Activated CD4-positive, alpha-beta T cell treated with anti-CD3 and anti-CD28 coated beads, Interleukin-2, amount 50 U/mL, for 4 hours (primary cell): ENCODE measurements at regions not wholly inside any gene's neighbourhood (a gene's known extent, or its start where the extent isn't known, plus 50 kb on each side); places are given as distances from the start of the nearest gene placed in this dataset.

ENCODE experiments used
- DNase-seq, 2 experiments: peaks; one replicate each; pipeline ENCODE4 v3.0.0-alpha.2; 2020

GRCh38 chr3:95408464-95408862, 1345.6 kb downstream of the NSUN3 start:
- DNase-seq: no peak

- DNase-seq: no peak
Observed at GRCh38 chr3:95418251-95418650, 1355.4 kb downstream of the NSUN3 start.

GRCh38 chr3:95424279-95424678, 1361.4 kb downstream of the NSUN3 start:
- no peak for DNase-seq

GRCh38 chr3:95434491-95434890, 1371.6 kb downstream of the NSUN3 start:
- DNase-seq: no peak

GRCh38 chr3:95437409-95437808, 1374.5 kb downstream of the NSUN3 start:
- no peak for DNase-seq

GRCh38 chr3:95438274-95438673, 1375.4 kb downstream of the NSUN3 start:
- DNase-seq: no peak

- DNase-seq: no peak
Observed at GRCh38 chr3:95442766-95443165, 1371.6 kb upstream of the EPHA6 start.

- no peak for DNase-seq
Observed at GRCh38 chr3:95449841-95450240, 1364.6 kb upstream of the EPHA6 start.

- no peak for DNase-seq
Observed at GRCh38 chr3:95453242-95453641, 1361.2 kb upstream of the EPHA6 start.

- DNase-seq: no peak
Observed at GRCh38 chr3:95456835-95457234, 1357.6 kb upstream of the EPHA6 start.

GRCh38 chr3:95459706-95460105, 1354.7 kb upstream of the EPHA6 start:
- DNase-seq: no peak

GRCh38 chr3:95460274-95460673, 1354.1 kb upstream of the EPHA6 start:
- no peak for DNase-seq

GRCh38 chr3:95462161-95462560, 1352.2 kb upstream of the EPHA6 start:
- DNase-seq: no peak

- DNase-seq: no peak
Observed at GRCh38 chr3:95464346-95464745, 1350.0 kb upstream of the EPHA6 start.

GRCh38 chr3:95468331-95468730, 1346.1 kb upstream of the EPHA6 start:
- no peak for DNase-seq

GRCh38 chr3:95474338-95474737, 1340.1 kb upstream of the EPHA6 start:
- no peak for DNase-seq

GRCh38 chr3:95476534-95476933, 1337.9 kb upstream of the EPHA6 start:
- no peak for DNase-seq

GRCh38 chr3:95506174-95506573, 1308.2 kb upstream of the EPHA6 start:
- DNase-seq: no peak

- DNase-seq: no peak
Observed at GRCh38 chr3:95508124-95508523, 1306.3 kb upstream of the EPHA6 start.

- no peak for DNase-seq
Observed at GRCh38 chr3:95511828-95512227, 1302.6 kb upstream of the EPHA6 start.

- DNase-seq: no peak
Observed at GRCh38 chr3:95514260-95514659, 1300.1 kb upstream of the EPHA6 start.

- DNase-seq: no peak
Observed at GRCh38 chr3:95521396-95521795, 1293.0 kb upstream of the EPHA6 start.

- DNase-seq: no peak
Observed at GRCh38 chr3:95522449-95522848, 1291.9 kb upstream of the EPHA6 start.

GRCh38 chr3:95539950-95540483, 1274.4 kb upstream of the EPHA6 start:
- DNase-seq: no peak

- DNase-seq: no peak
Observed at GRCh38 chr3:95565502-95565901, 1248.9 kb upstream of the EPHA6 start.

GRCh38 chr3:95567346-95567745, 1247.0 kb upstream of the EPHA6 start:
- no peak for DNase-seq
